CD4-positive, alpha-beta T cell treated with Interleukin-2 at 100 ng/mL for 4 hours (primary cell): ENCODE measurements at regions not wholly inside any gene's neighbourhood (a gene's known extent, or its start where the extent isn't known, plus 50 kb on each side); places are given as distances from the start of the nearest gene placed in this dataset.
A peak's percentile ranks its signal among the peaks of the same experiment; 100 is the strongest.

Experiments used
- DNase-seq: peaks from one replicate; pipeline ENCODE4 v3.0.0-alpha.2; 2020; ENCODE audit warnings: low spot score

DNA sequence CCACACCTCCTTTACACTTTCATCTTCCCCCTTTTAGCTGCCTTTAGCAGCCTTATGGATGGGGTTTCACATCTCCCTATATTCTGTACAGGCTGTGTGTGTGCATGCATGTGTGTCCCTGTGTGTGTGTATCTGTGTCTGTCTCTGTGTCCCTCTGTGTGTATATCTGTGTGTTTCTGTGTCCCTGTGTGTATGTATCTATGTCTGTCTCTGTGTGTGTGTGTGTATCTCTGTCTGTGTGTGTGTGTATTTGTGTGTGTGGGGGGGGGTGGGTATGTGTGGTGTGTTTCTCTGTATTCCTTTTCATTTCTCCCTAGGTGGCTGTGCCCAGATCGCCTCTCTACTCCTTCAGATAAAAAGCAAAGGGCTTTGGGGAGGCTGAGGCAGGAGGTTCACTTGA is 52.2 kb upstream of the CD83 start:
- no peak for DNase-seq

GRCh38 chr6:14066782-14067406 is 50.7 kb upstream of the CD83 start:
- peak; percentile 67 for DNase-seq

DNA sequence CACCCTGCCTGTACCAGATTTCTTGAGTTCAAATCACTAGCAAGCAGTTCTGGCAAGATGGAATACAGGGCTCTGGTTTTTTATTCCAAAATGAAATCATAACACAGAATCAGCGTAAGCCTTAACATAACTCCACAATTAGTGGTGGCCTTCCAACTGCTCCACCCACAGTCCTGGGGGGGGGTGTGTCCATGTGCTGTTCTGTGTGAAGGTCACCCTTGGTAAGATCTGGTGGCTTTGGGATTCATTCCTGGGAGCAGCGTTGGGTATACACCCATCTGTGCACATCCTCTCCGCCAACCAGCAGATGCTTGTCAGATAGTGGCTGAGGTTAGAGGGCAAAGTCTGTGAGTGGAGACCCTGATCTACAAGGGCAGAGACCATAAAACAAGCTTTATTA is 49.9 kb upstream of the CD83 start:
- DNase-seq, result no peak
